ENCODE measurements at regions not wholly inside any gene's neighbourhood (a gene's known extent, or its start where the extent isn't known, plus 50 kb on each side); places are given as distances from the start of the nearest gene placed in this dataset.
A peak's percentile ranks its signal among the peaks of the same experiment; 100 is the strongest.

- no peak for DNase-seq
Observed at GRCh38 chr15:70504299-70504951, 258.9 kb downstream of the UACA start.

GRCh38 chr15:70503798-70504298, 259.5 kb downstream of the UACA start:
- no peak for DNase-seq

- DNase-seq = no peak
Observed at GRCh38 chr15:70503073-70503745, 260.1 kb downstream of the UACA start.

GRCh38 chr15:70502529-70502928, 260.8 kb downstream of the UACA start:
- no peak for DNase-seq

- no peak for DNase-seq
Observed at GRCh38 chr15:70501849-70502248, 261.5 kb downstream of the UACA start.

GRCh38 chr15:70501121-70501727, 262.1 kb downstream of the UACA start:
- no peak for DNase-seq

GRCh38 chr15:70499791-70500190, 263.6 kb downstream of the UACA start:
- no peak for DNase-seq

GRCh38 chr15:70498096-70498626, 265.2 kb downstream of the UACA start:
- DNase-seq = no peak

- DNase-seq = no peak
Observed at GRCh38 chr15:70497661-70498060, 265.7 kb downstream of the UACA start.

- DNase-seq = no peak
Observed at GRCh38 chr15:70495991-70496599, 267.3 kb downstream of the UACA start.

- peak; percentile 100 for DNase-seq
Observed at GRCh38 chr15:70494852-70495571, 268.3 kb downstream of the UACA start.

- DNase-seq = no peak
Observed at GRCh38 chr15:70494517-70494851, 268.9 kb downstream of the UACA start.

- peak; percentile 92 for DNase-seq
Observed at GRCh38 chr15:70493787-70494516, 269.4 kb downstream of the UACA start.

- DNase-seq = no peak
Observed at GRCh38 chr15:70493376-70493775, 270.0 kb downstream of the UACA start.

- DNase-seq = peak; percentile 100
Observed at GRCh38 chr15:70492240-70493177, 270.8 kb downstream of the UACA start.

- no peak for DNase-seq
Observed at GRCh38 chr15:70491641-70492040, 271.7 kb downstream of the UACA start.

- DNase-seq = peak; percentile 40
Observed at GRCh38 chr15:70491201-70491621, 272.1 kb downstream of the UACA start.

GRCh38 chr15:70490838-70491155, 272.6 kb downstream of the UACA start:
- DNase-seq = no peak

- DNase-seq = no peak
Observed at GRCh38 chr15:70490148-70490837, 273.1 kb downstream of the UACA start.
